ENCODE measurements at regions not wholly inside any gene's neighbourhood (a gene's known extent, or its start where the extent isn't known, plus 50 kb on each side); places are given as distances from the start of the nearest gene placed in this dataset.

DNA sequence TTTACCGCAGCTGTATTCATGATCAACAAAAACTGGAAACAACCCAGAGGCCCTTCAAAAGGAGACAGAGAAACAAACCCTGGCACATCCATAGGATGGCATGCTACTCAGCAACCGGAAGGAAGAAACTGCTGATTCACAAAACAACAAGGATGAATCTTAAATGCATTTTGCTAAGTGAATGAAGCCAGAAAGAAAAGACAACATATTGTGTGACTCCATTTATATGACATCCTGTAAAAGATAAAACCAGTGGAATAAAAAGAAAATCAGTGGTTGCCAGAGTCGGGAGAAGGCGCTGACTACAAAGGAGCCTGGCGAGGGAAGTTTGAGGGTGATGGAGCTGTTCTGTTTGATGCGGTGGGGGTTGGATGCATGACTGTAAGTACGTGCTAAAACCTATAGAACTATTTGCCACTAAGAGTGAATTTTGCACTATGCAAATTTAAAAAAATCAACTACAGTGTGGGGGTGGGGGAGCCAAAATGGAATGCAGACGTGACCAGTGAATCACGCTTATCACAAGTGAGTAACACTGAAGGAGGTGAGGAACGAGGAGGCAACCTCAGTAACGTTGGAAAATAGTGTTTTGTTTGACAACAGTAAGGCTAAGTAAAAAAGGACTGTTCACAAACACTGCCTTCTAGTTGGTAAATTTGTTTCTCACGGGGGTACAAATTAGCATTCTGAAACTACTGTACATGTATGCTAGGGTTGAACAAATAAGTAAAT lies 108.9 kb downstream of the INHBB start:
- TF ChIP-seq, protein P1, sequence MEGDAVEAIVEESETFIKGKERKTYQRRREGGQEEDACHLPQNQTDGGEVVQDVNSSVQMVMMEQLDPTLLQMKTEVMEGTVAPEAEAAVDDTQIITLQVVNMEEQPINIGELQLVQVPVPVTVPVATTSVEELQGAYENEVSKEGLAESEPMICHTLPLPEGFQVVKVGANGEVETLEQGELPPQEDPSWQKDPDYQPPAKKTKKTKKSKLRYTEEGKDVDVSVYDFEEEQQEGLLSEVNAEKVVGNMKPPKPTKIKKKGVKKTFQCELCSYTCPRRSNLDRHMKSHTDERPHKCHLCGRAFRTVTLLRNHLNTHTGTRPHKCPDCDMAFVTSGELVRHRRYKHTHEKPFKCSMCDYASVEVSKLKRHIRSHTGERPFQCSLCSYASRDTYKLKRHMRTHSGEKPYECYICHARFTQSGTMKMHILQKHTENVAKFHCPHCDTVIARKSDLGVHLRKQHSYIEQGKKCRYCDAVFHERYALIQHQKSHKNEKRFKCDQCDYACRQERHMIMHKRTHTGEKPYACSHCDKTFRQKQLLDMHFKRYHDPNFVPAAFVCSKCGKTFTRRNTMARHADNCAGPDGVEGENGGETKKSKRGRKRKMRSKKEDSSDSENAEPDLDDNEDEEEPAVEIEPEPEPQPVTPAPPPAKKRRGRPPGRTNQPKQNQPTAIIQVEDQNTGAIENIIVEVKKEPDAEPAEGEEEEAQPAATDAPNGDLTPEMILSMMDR (conservative IDR thresholded peaks at IDR 0.05 in 1 of 2, IDR thresholded peaks at IDR 0.05 in 1 of 2; ENCODE audit: extremely low read depth in 1 of 2, insufficient read depth in 1 of 2, low read depth in 1 of 2, low read length in 2 of 2): no peak
- no peak for TF ChIP-seq EZH2 (IDR thresholded peaks at IDR 0.05; ENCODE audit: borderline replicate concordance, low read length)
